Activated CD4-positive, alpha-beta T cell treated with anti-CD3 and anti-CD28 coated beads, Interleukin-2, amount 10 ng/mL, durations not matched to agents 7 days and 5 days (primary cell): ENCODE measurements at regions not wholly inside any gene's neighbourhood (a gene's known extent, or its start where the extent isn't known, plus 50 kb on each side); places are given as distances from the start of the nearest gene placed in this dataset.
A peak's percentile ranks its signal among the peaks of the same experiment; 100 is the strongest.
"Not testable (repeated sequence)": the region's sequence is repeated elsewhere in the genome, so short reads cannot be mapped to it uniquely, and the experiment has no call there.

Experiments used
- CTCF ChIA-PET: fragments of 350-600 bp; sonication (Branson Sonifier 250); formaldehyde crosslinking; loops from one replicate; lab custom pipeline; 2021; ENCODE audit warnings: antibody characterized with exemption; lab: Charles Lee
- POLR2A ChIA-PET: fragments of 350-600 bp; sonication (Branson Sonifier 250); formaldehyde crosslinking; loops from one replicate; lab custom pipeline; 2021; ENCODE audit warnings: antibody characterized with exemption; lab: Charles Lee
- DNase-seq: peaks from one replicate; pipeline ENCODE4 v3.0.0-alpha.2; 2020
- H3K27ac Mint-ChIP-seq: one replicate; pipeline ENCODE4 v1.8.0; 2021; ENCODE audit warnings: mild to moderate bottlenecking, moderate library complexity, mixed read lengths
- H3K27me3 Mint-ChIP-seq: one replicate; pipeline ENCODE4 v1.8.0; 2021; ENCODE audit warnings: mixed read lengths
- H3K36me3 Mint-ChIP-seq: one replicate; pipeline ENCODE4 v1.8.0; 2021; ENCODE audit warnings: low read depth, mixed read lengths
- H3K4me1 Mint-ChIP-seq: one replicate; pipeline ENCODE4 v1.8.0; 2021; ENCODE audit warnings: mixed read lengths
- H3K4me3 Mint-ChIP-seq: one replicate; pipeline ENCODE4 v1.8.0; 2021; ENCODE audit warnings: mild to moderate bottlenecking, moderate library complexity, mixed read lengths
- H3K9me3 Mint-ChIP-seq: one replicate; pipeline ENCODE4 v1.8.0; 2021; ENCODE audit warnings: mixed read lengths

GRCh38 chr5:87015901-87016300 lies 251.8 kb upstream of the RASA1 start:
- ChIA-PET POLR2A (no interaction called here), CTCF (no interaction called here)
- Mint-ChIP-seq H3K9me3 (no peaks in the 10 kb centered on the region), H3K27me3 (peaks cover 6% of the 10 kb centered on the region), H3K4me1 (peaks cover 14% of the 10 kb centered on the region), H3K27ac (no peak overlapping the region), H3K4me3 (no peak overlapping the region), H3K36me3 (no peaks in the 10 kb centered on the region)
- no peak for DNase-seq

- no peak overlapping the region for H3K4me3 Mint-ChIP-seq
- DNase-seq: peak; percentile 55
- ChIA-PET POLR2A (no interaction called here), CTCF (interaction anchor here (0.6 to 1.1 kb wide), 2 partner anchors 11 to 309 kb away, joined by 3 read pairs; no protein-coding TSS in a partner anchor)
- peaks cover 3% of the 10 kb centered on the region for H3K27me3 Mint-ChIP-seq
- no peak overlapping the region for H3K27ac Mint-ChIP-seq
- H3K9me3 Mint-ChIP-seq: no peaks in the 10 kb centered on the region
- no peaks in the 10 kb centered on the region for H3K36me3 Mint-ChIP-seq
- peaks cover 14% of the 10 kb centered on the region for H3K4me1 Mint-ChIP-seq
Measured at GRCh38 chr5:87020099-87020934, 247.4 kb upstream of the RASA1 start.

GRCh38 chr5:87022415-87022814 lies 245.3 kb upstream of the RASA1 start:
- H3K4me3 Mint-ChIP-seq: no peak overlapping the region
- peaks cover 15% of the 10 kb centered on the region for H3K4me1 Mint-ChIP-seq
- ChIA-PET CTCF (no interaction called here), POLR2A (no interaction called here)
- peaks cover 7% of the 10 kb centered on the region for H3K27me3 Mint-ChIP-seq
- no peak for DNase-seq
- peaks cover under 1% of the 10 kb centered on the region for H3K36me3 Mint-ChIP-seq
- H3K27ac Mint-ChIP-seq: no peak overlapping the region
- no peaks in the 10 kb centered on the region for H3K9me3 Mint-ChIP-seq

GRCh38 chr5:87027570-87027969 lies 240.1 kb upstream of the RASA1 start:
- CTCF ChIA-PET: no interaction called here
- H3K27ac Mint-ChIP-seq: no peak overlapping the region

GRCh38 chr5:87029951-87030350 lies 237.7 kb upstream of the RASA1 start:
- Mint-ChIP-seq H3K4me1 (peaks cover 17% of the 10 kb centered on the region), H3K36me3 (peaks cover 4% of the 10 kb centered on the region), H3K9me3 (no peaks in the 10 kb centered on the region), H3K27ac (no peak overlapping the region), H3K4me3 (no peak overlapping the region), H3K27me3 (peaks cover 12% of the 10 kb centered on the region)
- ChIA-PET CTCF (no interaction called here), POLR2A (no interaction called here)
- no peak for DNase-seq

More at GRCh38 chr5:87027570-87027969, 240.1 kb upstream of the RASA1 start:
- no peaks in the 10 kb centered on the region for H3K9me3 Mint-ChIP-seq
- no peak overlapping the region for H3K4me3 Mint-ChIP-seq
- POLR2A ChIA-PET: no interaction called here
- H3K36me3 Mint-ChIP-seq: peaks cover 4% of the 10 kb centered on the region
- H3K4me1 Mint-ChIP-seq: peaks cover 10% of the 10 kb centered on the region
- peaks cover 15% of the 10 kb centered on the region for H3K27me3 Mint-ChIP-seq
- DNase-seq: no peak

- POLR2A ChIA-PET: no interaction called here
- peaks cover 12% of the 10 kb centered on the region for H3K27me3 Mint-ChIP-seq
- no peak overlapping the region for H3K4me3 Mint-ChIP-seq
- H3K4me1 Mint-ChIP-seq: peaks cover 19% of the 10 kb centered on the region
- H3K27ac Mint-ChIP-seq: no peak overlapping the region
- no peak for DNase-seq
- CTCF ChIA-PET: interaction anchor here (0.7 kb wide), 1 partner anchor 11 kb away, joined by 3 read pairs; no protein-coding TSS in a partner anchor
- no peaks in the 10 kb centered on the region for H3K9me3 Mint-ChIP-seq
- H3K36me3 Mint-ChIP-seq: peaks cover 4% of the 10 kb centered on the region
Measured at GRCh38 chr5:87030699-87031098, 237.0 kb upstream of the RASA1 start.

GRCh38 chr5:87034557-87034956 lies 233.1 kb upstream of the RASA1 start:
- peaks cover 8% of the 10 kb centered on the region for H3K4me1 Mint-ChIP-seq
- DNase-seq: no peak
- POLR2A ChIA-PET: interaction anchor here (0.6 kb wide), 1 partner anchor 376 kb away, joined by 3 read pairs; no protein-coding TSS in a partner anchor
- no peaks in the 10 kb centered on the region for H3K27me3 Mint-ChIP-seq
- H3K9me3 Mint-ChIP-seq: peaks cover 4% of the 10 kb centered on the region
- no peak overlapping the region for H3K27ac Mint-ChIP-seq
- CTCF ChIA-PET: interaction anchor here (1.7 kb wide), 1 partner anchor 20 kb away, joined by 3 read pairs; no protein-coding TSS in a partner anchor
- H3K4me3 Mint-ChIP-seq: no peak overlapping the region
- H3K36me3 Mint-ChIP-seq: no peaks in the 10 kb centered on the region

- Mint-ChIP-seq H3K36me3 (no peaks in the 10 kb centered on the region), H3K27me3 (peaks cover 3% of the 10 kb centered on the region), H3K4me3 (no peak overlapping the region), H3K4me1 (peaks cover 3% of the 10 kb centered on the region), H3K9me3 (peaks cover 6% of the 10 kb centered on the region), H3K27ac (no peak overlapping the region)
- DNase-seq: no peak
- POLR2A ChIA-PET: no interaction called here
- CTCF ChIA-PET: interaction anchor here (1.0 kb wide), 1 partner anchor 11 kb away, joined by 3 read pairs; no protein-coding TSS in a partner anchor
Measured at GRCh38 chr5:87042554-87042953, 225.1 kb upstream of the RASA1 start.

GRCh38 chr5:87048156-87048555 lies 219.5 kb upstream of the RASA1 start:
- Mint-ChIP-seq H3K4me1 (no peaks in the 10 kb centered on the region), H3K9me3 (peaks cover 25% of the 10 kb centered on the region), H3K36me3 (peaks cover 2% of the 10 kb centered on the region), H3K4me3 (no peak overlapping the region), H3K27me3 (peaks cover 3% of the 10 kb centered on the region), H3K27ac (no peak overlapping the region)
- ChIA-PET POLR2A (no interaction called here), CTCF (no interaction called here)
- no peak for DNase-seq

- CTCF ChIA-PET: interaction anchor here (0.6 kb wide), 1 partner anchor 219 kb away, joined by 5 read pairs; the partner anchor contains the start of gene RASA1
- DNase-seq, H3K4me3 Mint-ChIP-seq, POLR2A ChIA-PET, H3K4me1 Mint-ChIP-seq, H3K36me3 Mint-ChIP-seq, H3K27me3 Mint-ChIP-seq, H3K27ac Mint-ChIP-seq: not testable (repeated sequence)
- H3K9me3 Mint-ChIP-seq: peaks cover 25% of the 10 kb centered on the region
Measured at GRCh38 chr5:87049012-87049411, 218.7 kb upstream of the RASA1 start.

GRCh38 chr5:87051502-87052113 lies 216.1 kb upstream of the RASA1 start:
- H3K9me3 Mint-ChIP-seq: peaks cover 25% of the 10 kb centered on the region
- H3K36me3 Mint-ChIP-seq: peaks cover 2% of the 10 kb centered on the region
- no peak overlapping the region for H3K4me3 Mint-ChIP-seq
- no peak for DNase-seq
- H3K27ac Mint-ChIP-seq: no peak overlapping the region
- POLR2A ChIA-PET: no interaction called here
- no peaks in the 10 kb centered on the region for H3K27me3 Mint-ChIP-seq
- CTCF ChIA-PET: no interaction called here
- no peaks in the 10 kb centered on the region for H3K4me1 Mint-ChIP-seq

GRCh38 chr5:87053146-87053545 lies 214.5 kb upstream of the RASA1 start:
- Mint-ChIP-seq H3K27ac (no peak overlapping the region), H3K36me3 (peaks cover 2% of the 10 kb centered on the region), H3K27me3 (no peaks in the 10 kb centered on the region), H3K4me3 (no peak overlapping the region), H3K9me3 (peaks cover 25% of the 10 kb centered on the region), H3K4me1 (no peaks in the 10 kb centered on the region)
- no peak for DNase-seq
- POLR2A ChIA-PET: no interaction called here
- CTCF ChIA-PET: interaction anchor here (0.9 to 2.1 kb wide), 2 partner anchors 10 to 12 kb away, joined by 3 to 5 read pairs; no protein-coding TSS in a partner anchor

- Mint-ChIP-seq H3K4me3 (no peak overlapping the region), H3K9me3 (peaks cover 19% of the 10 kb centered on the region), H3K36me3 (no peaks in the 10 kb centered on the region), H3K27me3 (no peaks in the 10 kb centered on the region), H3K4me1 (no peaks in the 10 kb centered on the region), H3K27ac (no peak overlapping the region)
- ChIA-PET POLR2A (no interaction called here), CTCF (interaction anchor here (2.1 kb wide), 1 partner anchor 10 kb away, joined by 5 read pairs; no protein-coding TSS in a partner anchor)
- DNase-seq: no peak
Measured at GRCh38 chr5:87054821-87055220, 212.9 kb upstream of the RASA1 start.
